ENCODE measurements at regions not wholly inside any gene's neighbourhood (a gene's known extent, or its start where the extent isn't known, plus 50 kb on each side); places are given as distances from the start of the nearest gene placed in this dataset.

- intact Hi-C loops (cut with DNase I) = no loop called here
- TF ChIP-seq CTCF (IDR thresholded peaks at IDR 0.05; ENCODE audit: borderline replicate concordance, extremely low read depth, insufficient read depth) = no peak
- H3K36me3 ChIP-seq (ENCODE audit: control insufficient read depth in 2 of 3, insufficient read depth in 3 of 3, low read length in 3 of 3) = no peaks in the 10 kb centered on the region
- no peak overlapping the region for H3K4me3 ChIP-seq (ENCODE audit: low read length in 3 of 3)
- no peaks in the 10 kb centered on the region for H3K27me3 ChIP-seq (ENCODE audit: control insufficient read depth, insufficient read depth, low read length)
- no peaks in the 10 kb centered on the region for H3K4me1 ChIP-seq (ENCODE audit: control insufficient read depth in 2 of 3, insufficient read depth in 2 of 3, low read depth in 1 of 3, low read length in 3 of 3)
- H3K9me3 ChIP-seq (ENCODE audit: control insufficient read depth in 2 of 3, insufficient read depth in 1 of 3, low read length in 3 of 3) = no peaks in the 10 kb centered on the region
- H3K27ac ChIP-seq (ENCODE audit: low read depth in 2 of 2, low read length in 2 of 2) = no peak overlapping the region
- no peak overlapping the region for H3K9ac ChIP-seq (ENCODE audit: low read length in 3 of 3)
- no peak for DNase-seq
- FAIRE-seq = no peak
Measured at GRCh38 chr5:155598552-155598951, 585.0 kb downstream of the KIF4B start.

- Histone ChIP-seq H3K4me3 (ENCODE audit: low read length in 3 of 3) (no peak overlapping the region), H3K36me3 (ENCODE audit: control insufficient read depth in 2 of 3, insufficient read depth in 3 of 3, low read length in 3 of 3) (no peaks in the 10 kb centered on the region), H3K9ac (ENCODE audit: low read length in 3 of 3) (no peak overlapping the region), H3K27me3 (ENCODE audit: control insufficient read depth, insufficient read depth, low read length) (no peaks in the 10 kb centered on the region), H3K27ac (ENCODE audit: low read depth in 2 of 2, low read length in 2 of 2) (no peak overlapping the region), H3K9me3 (ENCODE audit: control insufficient read depth in 2 of 3, insufficient read depth in 1 of 3, low read length in 3 of 3) (no peaks in the 10 kb centered on the region), H3K4me1 (ENCODE audit: control insufficient read depth in 2 of 3, insufficient read depth in 2 of 3, low read depth in 1 of 3, low read length in 3 of 3) (no peaks in the 10 kb centered on the region)
- no peak for TF ChIP-seq CTCF (IDR thresholded peaks at IDR 0.05; ENCODE audit: borderline replicate concordance, extremely low read depth, insufficient read depth)
- DNase-seq (no peak), FAIRE-seq (no peak)
- intact Hi-C loops (cut with DNase I) = no loop called here
Measured at GRCh38 chr5:155605920-155606319, 592.4 kb downstream of the KIF4B start.

GRCh38 chr5:155616779-155617392 lies 603.3 kb downstream of the KIF4B start:
- H3K9me3 ChIP-seq (ENCODE audit: control insufficient read depth in 2 of 3, insufficient read depth in 1 of 3, low read length in 3 of 3) = no peaks in the 10 kb centered on the region
- TF ChIP-seq CTCF (IDR thresholded peaks at IDR 0.05; ENCODE audit: borderline replicate concordance, extremely low read depth, insufficient read depth) = peak; percentile 42
- DNase-seq = peak in 4 of 5 donors; percentile 29 to 58 (median 46)
- no peaks in the 10 kb centered on the region for H3K4me1 ChIP-seq (ENCODE audit: control insufficient read depth in 2 of 3, insufficient read depth in 2 of 3, low read depth in 1 of 3, low read length in 3 of 3)
- H3K27me3 ChIP-seq (ENCODE audit: control insufficient read depth, insufficient read depth, low read length) = no peaks in the 10 kb centered on the region
- H3K9ac ChIP-seq (ENCODE audit: low read length in 3 of 3) = no peak overlapping the region
- no peak overlapping the region for H3K4me3 ChIP-seq (ENCODE audit: low read length in 3 of 3)
- no peak overlapping the region for H3K27ac ChIP-seq (ENCODE audit: low read depth in 2 of 2, low read length in 2 of 2)
- intact Hi-C loops (cut with DNase I) = no loop called here
- no peak for FAIRE-seq
- no peaks in the 10 kb centered on the region for H3K36me3 ChIP-seq (ENCODE audit: control insufficient read depth in 2 of 3, insufficient read depth in 3 of 3, low read length in 3 of 3)

GRCh38 chr5:155619688-155620087 lies 606.1 kb downstream of the KIF4B start:
- no peak overlapping the region for H3K9ac ChIP-seq (ENCODE audit: low read length in 3 of 3)
- FAIRE-seq (no peak), DNase-seq (no peak)
- no peak overlapping the region for H3K27ac ChIP-seq (ENCODE audit: low read depth in 2 of 2, low read length in 2 of 2)
- no peaks in the 10 kb centered on the region for H3K27me3 ChIP-seq (ENCODE audit: control insufficient read depth, insufficient read depth, low read length)
- intact Hi-C loops (cut with DNase I) = no loop called here
- H3K36me3 ChIP-seq (ENCODE audit: control insufficient read depth in 2 of 3, insufficient read depth in 3 of 3, low read length in 3 of 3) = no peaks in the 10 kb centered on the region
- H3K9me3 ChIP-seq (ENCODE audit: control insufficient read depth in 2 of 3, insufficient read depth in 1 of 3, low read length in 3 of 3) = no peaks in the 10 kb centered on the region
- no peaks in the 10 kb centered on the region for H3K4me1 ChIP-seq (ENCODE audit: control insufficient read depth in 2 of 3, insufficient read depth in 2 of 3, low read depth in 1 of 3, low read length in 3 of 3)
- H3K4me3 ChIP-seq (ENCODE audit: low read length in 3 of 3) = no peak overlapping the region
- no peak for TF ChIP-seq CTCF (IDR thresholded peaks at IDR 0.05; ENCODE audit: borderline replicate concordance, extremely low read depth, insufficient read depth)

Data from kidney (tissue), 13 donors.